Right lobe of liver (tissue), 4 donors: ENCODE measurements at regions not wholly inside any gene's neighbourhood (a gene's known extent, or its start where the extent isn't known, plus 50 kb on each side); places are given as distances from the start of the nearest gene placed in this dataset.

Source experiments
- POLR2A ChIP-seq: fragments of 450-650 bp; IDR thresholded peaks from one replicate; pipeline ENCODE4 v1.6.1; 2017; ENCODE audit warnings: antibody characterized with exemption, mild to moderate bottlenecking
- TF ChIP-seq, protein P1 (sequence below), 4 donors: fragments of 200-600 bp in 3 of 4; fragments of 450-650 bp in 1 of 4; IDR thresholded peaks; one replicate each; pipeline versions ENCODE4 v1.5.1 to v1.8.0; 2016 to 2022; ENCODE audit warnings: antibody characterized with exemption in 4 of 4, mild to moderate bottlenecking in 2 of 4
- donor health status: DM: no; HTN: no; CAD: no.
- donor health status: DM: no; HTN: no; CAD: no.
- donor health status: DM: no; HTN: yes; CAD: no.

DNA sequence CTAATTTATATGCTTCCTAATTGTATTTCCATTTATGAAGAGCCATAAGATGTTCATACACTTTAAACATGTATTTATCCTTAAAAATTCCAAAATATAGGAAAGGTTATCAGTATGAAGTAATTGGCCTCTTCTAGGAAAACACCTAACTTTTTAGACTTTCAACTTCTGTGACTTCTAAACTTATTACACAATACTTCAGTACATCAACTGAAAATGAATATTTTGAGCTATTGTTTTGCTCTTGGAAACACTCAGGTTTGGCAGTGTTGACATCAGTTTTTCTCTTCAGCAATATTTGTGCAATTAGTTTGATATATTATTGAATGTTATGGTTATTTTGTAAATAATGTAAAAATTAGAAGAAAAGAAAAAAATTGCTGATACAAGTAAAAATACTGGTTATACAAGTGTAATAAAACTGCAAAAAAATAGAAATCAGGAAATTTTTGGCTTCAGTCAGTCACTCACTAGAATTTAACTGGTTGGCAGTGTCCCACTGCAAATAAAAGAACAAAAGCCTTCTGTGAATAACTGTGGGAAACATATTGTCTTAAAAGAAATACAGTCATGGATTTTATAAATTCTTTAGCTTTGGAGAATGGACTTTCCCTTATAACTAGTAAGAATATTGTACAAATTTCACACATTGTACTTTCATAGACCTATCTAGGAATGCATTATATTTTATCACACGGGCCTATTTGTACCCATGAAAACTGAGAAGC is 635.9 kb downstream of the TLE1 start:
- TF ChIP-seq, protein P1, sequence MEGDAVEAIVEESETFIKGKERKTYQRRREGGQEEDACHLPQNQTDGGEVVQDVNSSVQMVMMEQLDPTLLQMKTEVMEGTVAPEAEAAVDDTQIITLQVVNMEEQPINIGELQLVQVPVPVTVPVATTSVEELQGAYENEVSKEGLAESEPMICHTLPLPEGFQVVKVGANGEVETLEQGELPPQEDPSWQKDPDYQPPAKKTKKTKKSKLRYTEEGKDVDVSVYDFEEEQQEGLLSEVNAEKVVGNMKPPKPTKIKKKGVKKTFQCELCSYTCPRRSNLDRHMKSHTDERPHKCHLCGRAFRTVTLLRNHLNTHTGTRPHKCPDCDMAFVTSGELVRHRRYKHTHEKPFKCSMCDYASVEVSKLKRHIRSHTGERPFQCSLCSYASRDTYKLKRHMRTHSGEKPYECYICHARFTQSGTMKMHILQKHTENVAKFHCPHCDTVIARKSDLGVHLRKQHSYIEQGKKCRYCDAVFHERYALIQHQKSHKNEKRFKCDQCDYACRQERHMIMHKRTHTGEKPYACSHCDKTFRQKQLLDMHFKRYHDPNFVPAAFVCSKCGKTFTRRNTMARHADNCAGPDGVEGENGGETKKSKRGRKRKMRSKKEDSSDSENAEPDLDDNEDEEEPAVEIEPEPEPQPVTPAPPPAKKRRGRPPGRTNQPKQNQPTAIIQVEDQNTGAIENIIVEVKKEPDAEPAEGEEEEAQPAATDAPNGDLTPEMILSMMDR (IDR thresholded peaks at IDR 0.05) = no peak
- TF ChIP-seq POLR2A = no peak
